K562 (cell line): ENCODE measurements at regions not wholly inside any gene's neighbourhood (a gene's known extent, or its start where the extent isn't known, plus 50 kb on each side); places are given as distances from the start of the nearest gene placed in this dataset.

Source experiments
- ATAC-seq: fragments of 200-7000 bp; cut with Tn5 transposase; 3 replicates; pipeline ENCODE4 v1.9.1; 2020; ENCODE audit warnings: moderate library complexity
- BruUV-seq: library from RNA; stranded (reverse); fragments of 400-500 nt; replicated peaks from 2 replicates; lab custom pipeline; 2021; lab: Mats Ljungman, UMichigan
- CTCF ChIA-PET: fragments of 300-600 bp; formaldehyde crosslinking; extraction: SDS; loops from one replicate; lab custom pipeline; 2021; ENCODE audit warnings: low intra/inter-chr PET ratio; lab: Yijun Ruan, JAX
- POLR2A ChIA-PET: fragments of 300-600, 350-650 bp; sonication (Branson Sonifier 250); formaldehyde crosslinking; extraction: SDS; loops from one replicate; lab custom pipeline; 2021; ENCODE audit warnings: antibody characterized with exemption, inconsistent platforms; lab: Yijun Ruan, JAX
- DNase-seq, 4 experiments: peaks; one replicate each; pipeline versions ENCODE4 v3.0.0 to v3.0.0-alpha.2; 2011 to 2018; ENCODE audit warnings: low spot score in 3 of 4, mixed read lengths in 3 of 4; ENCODE audit errors: extremely low read depth in 1 of 4
- FAIRE-seq: peaks from 2 replicates; lab custom pipeline; 2011; peaks lifted over from hg19 to GRCh38; lab: Jason Lieb, UNC
- H2AFZ ChIP-seq: 2 replicates; pipeline ENCODE4 v1.6.0; 2011; ENCODE audit warnings: low read depth, low read length, control low read depth, inconsistent platforms
- H3K27ac ChIP-seq: fragments of 200-600 bp; 3 replicates; pipeline ENCODE4 v1.8.0; 2011; ENCODE audit warnings: low read depth, mild to moderate bottlenecking, control low read depth, inconsistent platforms, low read length, moderate library complexity, mixed read lengths; ENCODE audit errors: extremely low read depth
- H3K27me3 ChIP-seq, 2 experiments: fragments of 300-600 bp in 1 of 2; 2 replicates in 1 of 2; 3 replicates in 1 of 2; pipeline versions ENCODE4 v1.6.0 to v1.8.0; 2011; ENCODE audit warnings: inconsistent platforms in 2 of 2, low read length in 2 of 2, mild to moderate bottlenecking in 1 of 2, mixed read lengths in 1 of 2, moderate library complexity in 1 of 2; ENCODE audit not compliant: control insufficient read depth in 2 of 2, insufficient read depth in 2 of 2
- H3K36me3 ChIP-seq: fragments of 300-600 bp; 3 replicates; pipeline ENCODE4 v1.8.0; 2011; ENCODE audit warnings: mild to moderate bottlenecking, low read length, inconsistent platforms; ENCODE audit not compliant: control insufficient read depth, insufficient read depth
- H3K4me1 ChIP-seq, 2 experiments: fragments of 200-600 bp in 1 of 2; replicated peaks in 1 of 2; 2 replicates in 1 of 2; 3 replicates in 1 of 2; pipeline versions ENCODE4 v1.5.1 to v1.8.0; 2011; ENCODE audit warnings: inconsistent platforms in 2 of 2, low read length in 2 of 2, mild to moderate bottlenecking in 1 of 2, mixed read lengths in 1 of 2, moderate library complexity in 1 of 2; ENCODE audit not compliant: control insufficient read depth in 2 of 2, insufficient read depth in 2 of 2
- H3K4me2 ChIP-seq: 2 replicates; pipeline ENCODE4 v1.6.1; 2011; ENCODE audit warnings: low read length, control low read depth, inconsistent platforms, mixed read lengths; ENCODE audit not compliant: insufficient read depth
- H3K4me3 ChIP-seq: fragments of 200-600 bp; sonication (generic), shearing (Covaris generic); 2 replicates; pipeline ENCODE4 v1.5.1; 2016; ENCODE audit warnings: control low read depth, inconsistent platforms
- H3K79me2 ChIP-seq: fragments of 200-600 bp; 3 replicates; pipeline ENCODE4 v1.8.0; 2011; ENCODE audit warnings: low read length, inconsistent platforms; ENCODE audit not compliant: control insufficient read depth, insufficient read depth
- H3K9ac ChIP-seq, 2 experiments: 2 replicates each; pipeline versions ENCODE4 v1.6.0 to v1.6.1; 2011; ENCODE audit warnings: low read depth in 2 of 2, low read length in 2 of 2, control low read depth in 1 of 2, inconsistent platforms in 1 of 2, mild to moderate bottlenecking in 1 of 2, mixed read lengths in 1 of 2; ENCODE audit not compliant: insufficient read depth in 1 of 2
- H3K9me1 ChIP-seq: one replicate; pipeline ENCODE4 v1.6.0; 2011; ENCODE audit warnings: inconsistent platforms, mild to moderate bottlenecking, low read length, moderate library complexity; ENCODE audit not compliant: control insufficient read depth, insufficient read depth
- H3K9me3 ChIP-seq: replicated peaks from 2 replicates; pipeline ENCODE4 v1.5.1; 2011; ENCODE audit warnings: low read depth, low read length, inconsistent platforms; ENCODE audit not compliant: control insufficient read depth, insufficient read depth
- H4K20me1 ChIP-seq: replicated peaks from 2 replicates; pipeline ENCODE4 v1.6.1; 2011; ENCODE audit warnings: low read length, inconsistent platforms, mixed read lengths; ENCODE audit not compliant: control insufficient read depth, insufficient read depth
- AFF1 ChIP-seq, 2 experiments: fragments of 450-650 bp; IDR thresholded peaks; 2 replicates each; pipeline ENCODE4 v1.6.1; 2018; ENCODE audit warnings: mild to moderate bottlenecking in 2 of 2, low read depth in 1 of 2; ENCODE audit not compliant: partially characterized antibody in 2 of 2
- CEBPB ChIP-seq: fragments of 450-650 bp; IDR thresholded peaks from 2 replicates; pipeline ENCODE4 v1.6.1; 2016; ENCODE audit warnings: missing genetic modification characterization, missing compliant biosample characterization
- CXXC5 ChIP-seq: fragments of 250-450 bp; sonication (Bioruptor Pico); IDR thresholded peaks from 2 replicates; pipeline ENCODE4 v1.8.0; 2022; ENCODE audit warnings: inconsistent platforms, mild to moderate bottlenecking, moderate library complexity
- FOXK1 ChIP-seq: sonication (generic); formaldehyde crosslinking; IDR thresholded peaks from 2 replicates; pipeline ENCODE4 v1.8.0; 2022; ENCODE audit warnings: missing genetic modification reagents, mild to moderate bottlenecking, borderline replicate concordance
- ZBTB8A ChIP-seq: fragments of 450-650 bp; IDR thresholded peaks from 2 replicates; pipeline ENCODE4 v1.6.1; 2018; ENCODE audit warnings: mild to moderate bottlenecking, moderate library complexity; ENCODE audit not compliant: partially characterized antibody
- ZNF609 ChIP-seq: sonication (generic); formaldehyde crosslinking; IDR thresholded peaks from 2 replicates; pipeline ENCODE4 v1.8.1; 2023; ENCODE audit warnings: missing genetic modification reagents, mild to moderate bottlenecking, borderline replicate concordance
- WGBS: fragments of 100-300 bp; shearing (Covaris generic); methylation state at CpG from one replicate; pipeline ENCODE4 v1.1.6; 2016; ENCODE audit warnings: low coverage, mixed read lengths; ENCODE audit not compliant: insufficient coverage; ENCODE audit errors: missing lambda C conversion rate; 5-methylcytosine and 5-hydroxymethylcytosine counted together
- in situ Hi-C: fragments of 300-500 bp; cut with MboI; formaldehyde crosslinking; loops from 4 replicates; pipeline ENCODE4 v1.15.0; 2018; ENCODE audit warnings: inconsistent platforms, mixed read lengths
- intact Hi-C: fragments of 100-400 bp; cut with micrococcal nuclease; formaldehyde crosslinking; loops from 2 replicates; pipeline ENCODE4 v1.14.2; 2022

GRCh38 chr6:156408655-156409054 lies 368.5 kb upstream of the ARID1B start:
- no peak for ATAC-seq
- Histone ChIP-seq H3K9me3 (no peaks in the 10 kb centered on the region), H3K4me2 (no peak overlapping the region), H3K27me3 (no peaks in the 10 kb centered on the region), H3K79me2 (no peaks in the 10 kb centered on the region), H2AFZ (no peak overlapping the region), H3K4me1 (no peaks in the 10 kb centered on the region), H3K4me3 (no peak overlapping the region), H3K9ac (no peak overlapping the region), H3K36me3 (no peaks in the 10 kb centered on the region), H3K27ac (no peak overlapping the region), H3K9me1 (no peaks in the 10 kb centered on the region), H4K20me1 (no peaks in the 10 kb centered on the region)
- no TSS peak for BruUV-seq
- 0% methylated on average over 3 of the region's 3 CpGs for WGBS
- ChIA-PET CTCF (no interaction called here), POLR2A (no interaction called here)
- TF ChIP-seq ZBTB8A (no peak), ZNF609 (CRISPR knock-in tag) (no peak), CEBPB (tag) (no peak), FOXK1 (no peak), AFF1 (IDR thresholded peaks at IDR 0.05; ENCODE audit: low read depth in 1 of 2, partially characterized antibody in 2 of 2) (no peak), CXXC5 (no peak)
- no peak for FAIRE-seq
- no peak for DNase-seq
- in situ Hi-C loops = no loop called here
- intact Hi-C loops = no loop called here
